ENCODE measurements at regions not wholly inside any gene's neighbourhood (a gene's known extent, or its start where the extent isn't known, plus 50 kb on each side); places are given as distances from the start of the nearest gene placed in this dataset.

DNA sequence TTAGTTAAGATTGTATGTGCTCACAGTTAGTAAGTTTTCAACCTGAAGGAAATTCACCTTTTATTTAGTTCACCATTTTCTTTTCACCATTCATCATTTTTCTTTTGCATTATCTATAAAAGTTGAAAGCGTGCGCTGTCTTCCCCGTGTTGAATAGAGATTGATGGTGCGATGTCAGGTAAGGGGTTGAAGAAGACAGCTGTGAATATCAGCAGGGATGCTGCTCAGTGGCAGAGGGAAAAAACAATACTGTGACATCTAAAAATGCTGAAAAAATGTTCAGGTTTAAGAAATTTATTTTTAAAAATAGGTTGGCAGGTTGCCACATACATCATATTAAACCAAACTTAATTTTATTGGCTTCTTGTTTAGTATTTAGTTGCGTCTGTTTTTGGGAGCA lies 815.0 kb downstream of the DTWD2 start:
- Histone ChIP-seq H4K20me1 (replicated peaks; ENCODE audit: control insufficient read depth, extremely low read depth, insufficient read depth, low read length) (no peaks in the 10 kb centered on the region), H3K4me3 (replicated peaks in 1 of 3; ENCODE audit: insufficient read depth in 1 of 3, low read depth in 1 of 3, low read length in 3 of 3) (no peak overlapping the region), H3K9ac (replicated peaks; ENCODE audit: extremely low read depth, insufficient read depth, low read length) (no peak overlapping the region), H3K9me3 (replicated peaks; ENCODE audit: control insufficient read depth, insufficient read depth, low read length) (no peaks in the 10 kb centered on the region), H3K27me3 (ENCODE audit: control insufficient read depth in 2 of 2, insufficient read depth in 2 of 2, low read length in 2 of 2) (no peaks in the 10 kb centered on the region), H3K36me3 (ENCODE audit: control insufficient read depth in 2 of 2, extremely low read depth in 1 of 2, insufficient read depth in 2 of 2, low read length in 2 of 2) (no peaks in the 10 kb centered on the region), H3K79me2 (ENCODE audit: control insufficient read depth, insufficient read depth, low read length) (no peaks in the 10 kb centered on the region), H3K4me1 (ENCODE audit: control insufficient read depth, extremely low read depth, insufficient read depth, low read length) (no peaks in the 10 kb centered on the region), H2AFZ (ENCODE audit: low read depth, low read length) (no peak overlapping the region), H3K4me2 (ENCODE audit: insufficient read depth, low read length) (no peak overlapping the region), H3K9me1 (replicated peaks; ENCODE audit: control insufficient read depth, extremely low read depth, insufficient read depth, low read length) (no peaks in the 10 kb centered on the region), H3K27ac (ENCODE audit: insufficient read depth, low read depth, low read length) (no peak overlapping the region)
- intact Hi-C loops (cut with micrococcal nuclease), result no loop called here
- dilution Hi-C loops (cut with MboI; ENCODE audit: extremely low pct_ligation_motif_present, low sequenced_read_pairs), result no loop called here
- FAIRE-seq, result no peak
- ChIA-PET CTCF (no interaction called here), POLR2A (no interaction called here)
- DNase-seq (ENCODE audit: low read depth, low spot score), result no peak
- BruUV-seq (replicated peaks), result no TSS peak
- TF ChIP-seq, protein P1, sequence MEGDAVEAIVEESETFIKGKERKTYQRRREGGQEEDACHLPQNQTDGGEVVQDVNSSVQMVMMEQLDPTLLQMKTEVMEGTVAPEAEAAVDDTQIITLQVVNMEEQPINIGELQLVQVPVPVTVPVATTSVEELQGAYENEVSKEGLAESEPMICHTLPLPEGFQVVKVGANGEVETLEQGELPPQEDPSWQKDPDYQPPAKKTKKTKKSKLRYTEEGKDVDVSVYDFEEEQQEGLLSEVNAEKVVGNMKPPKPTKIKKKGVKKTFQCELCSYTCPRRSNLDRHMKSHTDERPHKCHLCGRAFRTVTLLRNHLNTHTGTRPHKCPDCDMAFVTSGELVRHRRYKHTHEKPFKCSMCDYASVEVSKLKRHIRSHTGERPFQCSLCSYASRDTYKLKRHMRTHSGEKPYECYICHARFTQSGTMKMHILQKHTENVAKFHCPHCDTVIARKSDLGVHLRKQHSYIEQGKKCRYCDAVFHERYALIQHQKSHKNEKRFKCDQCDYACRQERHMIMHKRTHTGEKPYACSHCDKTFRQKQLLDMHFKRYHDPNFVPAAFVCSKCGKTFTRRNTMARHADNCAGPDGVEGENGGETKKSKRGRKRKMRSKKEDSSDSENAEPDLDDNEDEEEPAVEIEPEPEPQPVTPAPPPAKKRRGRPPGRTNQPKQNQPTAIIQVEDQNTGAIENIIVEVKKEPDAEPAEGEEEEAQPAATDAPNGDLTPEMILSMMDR (IDR thresholded peaks at IDR 0.05; ENCODE audit: extremely low read depth in 1 of 2, insufficient read depth in 1 of 2, low read depth in 1 of 2, low read length in 2 of 2), result no peak
- TF ChIP-seq FOS (IDR thresholded peaks at IDR 0.05; ENCODE audit: borderline replicate concordance, insufficient read depth, low read length) (no peak), MYC (IDR thresholded peaks at IDR 0.05; ENCODE audit: low read depth, low read length) (no peak), EZH2 (IDR thresholded peaks at IDR 0.05; ENCODE audit: borderline replicate concordance, low read depth, low read length, severe bottlenecking) (no peak), POLR2A (IDR thresholded peaks at IDR 0.05; ENCODE audit: low read depth, low read length) (no peak), GATA2 (IDR thresholded peaks at IDR 0.05; ENCODE audit: insufficient read depth, insufficient read length, low read depth, low read length) (no peak), JUN (IDR thresholded peaks at IDR 0.05; ENCODE audit: borderline replicate concordance, insufficient read depth, insufficient read length, low read depth) (no peak), POLR2AphosphoS5 (IDR thresholded peaks at IDR 0.05; ENCODE audit: insufficient read depth, low read depth, low read length) (no peak)
- TF ChIP-seq, protein P2, sequence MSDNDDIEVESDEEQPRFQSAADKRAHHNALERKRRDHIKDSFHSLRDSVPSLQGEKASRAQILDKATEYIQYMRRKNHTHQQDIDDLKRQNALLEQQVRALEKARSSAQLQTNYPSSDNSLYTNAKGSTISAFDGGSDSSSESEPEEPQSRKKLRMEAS (IDR thresholded peaks at IDR 0.05; ENCODE audit: insufficient read depth, insufficient read length), result no peak
